ENCODE measurements at regions not wholly inside any gene's neighbourhood (a gene's known extent, or its start where the extent isn't known, plus 50 kb on each side); places are given as distances from the start of the nearest gene placed in this dataset.

DNA sequence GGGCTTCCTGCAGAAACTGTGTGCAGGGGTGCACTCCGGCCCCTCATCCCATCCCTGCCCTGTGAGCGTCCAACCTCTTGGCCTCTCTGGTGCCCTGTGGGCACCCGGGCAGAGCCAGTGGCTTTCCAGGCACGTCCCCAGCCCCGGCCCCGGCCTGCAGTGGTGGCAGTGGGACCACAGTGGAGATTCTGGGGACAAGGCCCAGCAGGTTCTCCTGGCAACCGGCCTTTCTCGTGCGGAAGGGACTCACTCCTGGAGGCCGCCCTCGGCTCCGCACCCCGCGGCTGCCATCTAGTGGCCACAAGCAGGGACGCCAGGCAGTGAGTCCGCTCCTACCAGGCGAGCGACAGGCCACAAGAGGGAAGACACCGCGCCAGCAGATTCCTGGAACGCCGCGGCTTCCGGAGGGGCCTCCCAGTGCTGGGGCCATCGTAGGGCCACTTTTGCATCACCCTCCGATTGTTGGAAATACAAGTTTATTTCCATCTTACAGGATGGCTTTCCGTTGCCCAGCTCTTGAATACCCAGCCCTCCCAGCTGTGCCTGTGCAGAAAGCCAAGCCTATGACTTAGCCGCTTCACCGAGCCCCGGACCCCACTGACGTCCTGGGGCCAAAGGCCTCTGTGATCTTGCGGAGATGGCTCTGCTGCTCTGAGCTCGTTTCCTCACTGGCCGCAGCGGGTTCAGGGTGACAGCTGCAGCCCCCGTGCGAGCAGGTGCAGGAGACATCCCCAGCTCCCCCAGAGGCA is 357.3 kb downstream of the CTTN start (continued):
- TF ChIP-seq RXRA (CRISPR knock-in tag; IDR thresholded peaks at IDR 0.05) (peak; percentile 53; the same call in 1 of the 2 replicates), MAF1 (CRISPR knock-in tag; IDR thresholded peaks at IDR 0.05; ENCODE audit: borderline replicate concordance) (no peak), ZNF724P (CRISPR knock-in tag; IDR thresholded peaks at IDR 0.05; ENCODE audit: borderline replicate concordance) (0 out of 2 replicates have a peak, but pooled peaks have one; percentile 57), BCL6 (CRISPR knock-in tag; IDR thresholded peaks at IDR 0.05) (peak; percentile 72), HNRNPLL (IDR thresholded peaks at IDR 0.05; ENCODE audit: low read depth, low read length, poor library complexity, severe bottlenecking) (peak; percentile 61), RORA (CRISPR knock-in tag; IDR thresholded peaks at IDR 0.05) (no peak), ZNF441 (CRISPR knock-in tag; IDR thresholded peaks at IDR 0.05; ENCODE audit: borderline replicate concordance) (no peak), RAD21 (CRISPR knock-in tag; IDR thresholded peaks at IDR 0.05) (peak; percentile 93), ZNF670 (CRISPR knock-in tag; IDR thresholded peaks at IDR 0.05; ENCODE audit: borderline replicate concordance) (0 out of 2 replicates have a peak, but pooled peaks have one; percentile 25), ZNF331 (CRISPR knock-in tag; IDR thresholded peaks at IDR 0.05) (0 out of 2 replicates have a peak, but pooled peaks have one; percentile 34), NR2F6 (IDR thresholded peaks at IDR 0.05) (no peak), NR2F6 (CRISPR knock-in tag; IDR thresholded peaks at IDR 0.05) (peak; percentile 25; the same call in 1 of the 2 replicates), SMC3 (IDR thresholded peaks at IDR 0.05; ENCODE audit: low read length) (peak; percentile 44; the same call in 1 of the 2 replicates), KDM5A (IDR thresholded peaks at IDR 0.05; ENCODE audit: borderline replicate concordance, low read length) (no peak), HOXD1 (CRISPR knock-in tag; IDR thresholded peaks at IDR 0.05) (no peak), ZBTB38 (CRISPR knock-in tag; IDR thresholded peaks at IDR 0.05) (peak; percentile 93), ZNF776 (CRISPR knock-in tag; IDR thresholded peaks at IDR 0.05) (0 out of 2 replicates have a peak, but pooled peaks have one; percentile 42), NFKB2 (CRISPR knock-in tag; IDR thresholded peaks at IDR 0.05; ENCODE audit: borderline replicate concordance) (no peak; the same call in 1 of the 2 replicates), RFXAP (CRISPR knock-in tag; IDR thresholded peaks at IDR 0.05; ENCODE audit: borderline replicate concordance) (0 out of 2 replicates have a peak, but pooled peaks have one; percentile 24), FIP1L1 (IDR thresholded peaks at IDR 0.05; ENCODE audit: borderline replicate concordance, insufficient read depth, low read depth, low read length) (no peak), DNMT1 (CRISPR knock-in tag; IDR thresholded peaks at IDR 0.05) (0 out of 2 replicates have a peak, but pooled peaks have one; percentile 49)
- TF ChIP-seq, protein P1, sequence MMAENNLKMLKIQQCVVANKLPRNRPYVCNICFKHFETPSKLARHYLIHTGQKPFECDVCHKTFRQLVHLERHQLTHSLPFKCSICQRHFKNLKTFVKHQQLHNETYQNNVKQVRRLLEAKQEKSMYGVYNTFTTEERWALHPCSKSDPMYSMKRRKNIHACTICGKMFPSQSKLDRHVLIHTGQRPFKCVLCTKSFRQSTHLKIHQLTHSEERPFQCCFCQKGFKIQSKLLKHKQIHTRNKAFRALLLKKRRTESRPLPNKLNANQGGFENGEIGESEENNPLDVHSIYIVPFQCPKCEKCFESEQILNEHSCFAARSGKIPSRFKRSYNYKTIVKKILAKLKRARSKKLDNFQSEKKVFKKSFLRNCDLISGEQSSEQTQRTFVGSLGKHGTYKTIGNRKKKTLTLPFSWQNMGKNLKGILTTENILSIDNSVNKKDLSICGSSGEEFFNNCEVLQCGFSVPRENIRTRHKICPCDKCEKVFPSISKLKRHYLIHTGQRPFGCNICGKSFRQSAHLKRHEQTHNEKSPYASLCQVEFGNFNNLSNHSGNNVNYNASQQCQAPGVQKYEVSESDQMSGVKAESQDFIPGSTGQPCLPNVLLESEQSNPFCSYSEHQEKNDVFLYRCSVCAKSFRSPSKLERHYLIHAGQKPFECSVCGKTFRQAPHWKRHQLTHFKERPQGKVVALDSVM (CRISPR knock-in tag; IDR thresholded peaks at IDR 0.05): peak; percentile 31; the same call in 1 of the 2 replicates
- TF ChIP-seq, protein P2, sequence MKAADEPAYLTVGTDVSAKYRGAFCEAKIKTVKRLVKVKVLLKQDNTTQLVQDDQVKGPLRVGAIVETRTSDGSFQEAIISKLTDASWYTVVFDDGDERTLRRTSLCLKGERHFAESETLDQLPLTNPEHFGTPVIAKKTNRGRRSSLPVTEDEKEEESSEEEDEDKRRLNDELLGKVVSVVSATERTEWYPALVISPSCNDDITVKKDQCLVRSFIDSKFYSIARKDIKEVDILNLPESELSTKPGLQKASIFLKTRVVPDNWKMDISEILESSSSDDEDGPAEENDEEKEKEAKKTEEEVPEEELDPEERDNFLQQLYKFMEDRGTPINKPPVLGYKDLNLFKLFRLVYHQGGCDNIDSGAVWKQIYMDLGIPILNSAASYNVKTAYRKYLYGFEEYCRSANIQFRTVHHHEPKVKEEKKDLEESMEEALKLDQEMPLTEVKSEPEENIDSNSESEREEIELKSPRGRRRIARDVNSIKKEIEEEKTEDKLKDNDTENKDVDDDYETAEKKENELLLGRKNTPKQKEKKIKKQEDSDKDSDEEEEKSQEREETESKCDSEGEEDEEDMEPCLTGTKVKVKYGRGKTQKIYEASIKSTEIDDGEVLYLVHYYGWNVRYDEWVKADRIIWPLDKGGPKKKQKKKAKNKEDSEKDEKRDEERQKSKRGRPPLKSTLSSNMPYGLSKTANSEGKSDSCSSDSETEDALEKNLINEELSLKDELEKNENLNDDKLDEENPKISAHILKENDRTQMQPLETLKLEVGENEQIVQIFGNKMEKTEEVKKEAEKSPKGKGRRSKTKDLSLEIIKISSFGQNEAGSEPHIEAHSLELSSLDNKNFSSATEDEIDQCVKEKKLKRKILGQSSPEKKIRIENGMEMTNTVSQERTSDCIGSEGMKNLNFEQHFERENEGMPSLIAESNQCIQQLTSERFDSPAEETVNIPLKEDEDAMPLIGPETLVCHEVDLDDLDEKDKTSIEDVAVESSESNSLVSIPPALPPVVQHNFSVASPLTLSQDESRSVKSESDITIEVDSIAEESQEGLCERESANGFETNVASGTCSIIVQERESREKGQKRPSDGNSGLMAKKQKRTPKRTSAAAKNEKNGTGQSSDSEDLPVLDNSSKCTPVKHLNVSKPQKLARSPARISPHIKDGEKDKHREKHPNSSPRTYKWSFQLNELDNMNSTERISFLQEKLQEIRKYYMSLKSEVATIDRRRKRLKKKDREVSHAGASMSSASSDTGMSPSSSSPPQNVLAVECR (CRISPR knock-in tag; IDR thresholded peaks at IDR 0.05; ENCODE audit: borderline replicate concordance): peak; percentile 30; the same call in 1 of the 2 replicates
